HG03558 (cell line): ENCODE measurements at regions not wholly inside any gene's neighbourhood (a gene's known extent, or its start where the extent isn't known, plus 50 kb on each side); places are given as distances from the start of the nearest gene placed in this dataset.
"Not testable (repeated sequence)": the region's sequence is repeated elsewhere in the genome, so short reads cannot be mapped to it uniquely, and the experiment has no call there.

Experiments used
- ATAC-seq: cut with Tn5 transposase; IDR thresholded peaks from one replicate; pipeline ENCODE4 v1.9.1; 2021; ENCODE audit warnings: moderate number of reproducible peaks; ENCODE audit not compliant: unreplicated experiment; ENCODE audit errors: extremely low read depth

- no peak for ATAC-seq
Observed at GRCh38 chr1:37157634-37158033, 123.3 kb upstream of the GRIK3 start.

DNA sequence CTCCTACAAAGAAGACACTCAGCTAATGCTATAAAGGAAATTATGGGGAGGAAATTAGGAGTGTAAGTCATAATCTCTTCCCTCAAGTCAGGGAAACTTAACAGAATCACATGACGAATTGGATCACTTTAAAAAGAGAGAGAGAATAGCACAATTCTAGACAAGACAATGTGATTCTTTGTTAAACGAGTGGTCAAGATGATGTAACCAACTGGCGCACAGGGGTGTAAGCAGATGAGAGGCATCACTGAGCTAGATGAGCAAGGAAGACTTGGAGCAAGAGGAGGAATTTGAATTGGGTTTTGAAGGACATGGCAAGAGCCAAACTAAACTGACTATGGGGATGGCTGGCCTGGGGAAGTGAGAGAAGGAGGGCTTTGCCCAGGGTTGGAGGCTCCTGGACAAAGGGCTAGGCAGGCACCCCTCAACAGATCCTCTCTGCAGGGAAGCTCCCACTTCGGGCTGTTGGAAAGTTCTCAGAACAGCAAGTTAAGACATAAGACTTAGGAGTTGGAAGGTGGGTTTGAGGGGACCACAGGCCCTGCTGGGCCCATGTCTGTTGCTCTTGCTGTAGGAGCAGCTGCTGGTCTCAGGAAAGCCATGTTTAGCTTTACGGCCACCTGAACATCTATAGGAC lies 123.9 kb upstream of the GRIK3 start:
- ATAC-seq, result no peak

DNA sequence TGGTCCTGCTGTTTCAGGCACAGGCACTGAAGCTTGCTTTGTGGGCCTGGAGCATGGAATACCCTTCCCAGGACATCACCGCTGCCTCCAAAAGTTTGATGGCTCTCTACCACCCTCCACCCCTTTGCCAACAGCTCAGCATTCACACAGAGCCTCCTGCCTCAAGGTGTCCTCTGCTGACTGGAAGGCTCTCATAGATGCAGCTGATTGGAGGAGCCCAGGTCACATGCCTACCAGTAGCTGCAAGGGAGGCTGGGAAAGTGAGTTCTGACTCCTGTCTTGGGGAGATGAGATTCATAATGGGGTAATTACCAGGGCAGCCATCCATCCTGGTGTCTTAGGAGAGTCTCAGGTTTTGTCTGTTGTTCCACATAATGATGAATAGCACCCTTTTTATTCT lies 124.8 kb upstream of the GRIK3 start:
- ATAC-seq, result no peak

DNA sequence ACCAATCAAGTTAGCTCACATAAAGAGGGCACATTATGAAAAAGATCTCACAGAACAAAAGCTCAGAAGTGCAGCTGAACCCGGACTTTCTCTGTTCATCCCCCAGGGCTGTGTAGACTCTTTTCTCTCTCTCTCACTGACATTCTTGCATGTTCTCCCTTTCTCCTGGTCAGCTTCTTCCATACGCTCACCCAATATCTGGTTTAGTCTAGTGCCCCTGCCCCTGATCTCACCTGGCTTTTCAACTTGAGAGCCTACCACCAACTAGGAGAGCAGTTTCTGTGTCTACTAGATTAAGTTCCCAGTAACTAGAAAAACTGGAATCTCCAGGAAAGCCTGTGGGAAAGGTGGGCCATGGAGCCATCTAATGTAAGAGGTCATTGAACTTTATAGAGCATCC lies 126.9 kb upstream of the GRIK3 start:
- ATAC-seq, result no peak

DNA sequence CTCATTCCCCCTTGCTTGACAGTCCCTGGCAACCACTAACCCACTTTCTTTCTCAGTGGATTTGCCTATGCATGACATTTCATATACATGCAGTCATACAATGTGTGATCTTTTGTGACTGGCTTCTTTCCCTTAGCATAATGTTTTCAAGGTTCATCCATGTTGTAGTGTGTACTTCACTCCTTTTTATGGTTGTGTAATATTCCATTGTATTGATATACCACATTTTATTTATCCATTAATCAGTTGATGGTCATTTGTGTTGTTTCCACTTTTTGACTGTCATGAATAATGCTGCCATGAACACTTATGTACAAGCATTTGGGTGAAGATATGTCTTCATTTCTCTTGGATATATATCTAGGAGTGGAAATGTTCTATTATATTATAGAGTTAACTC lies 127.7 kb upstream of the GRIK3 start:
- ATAC-seq, result no peak

DNA sequence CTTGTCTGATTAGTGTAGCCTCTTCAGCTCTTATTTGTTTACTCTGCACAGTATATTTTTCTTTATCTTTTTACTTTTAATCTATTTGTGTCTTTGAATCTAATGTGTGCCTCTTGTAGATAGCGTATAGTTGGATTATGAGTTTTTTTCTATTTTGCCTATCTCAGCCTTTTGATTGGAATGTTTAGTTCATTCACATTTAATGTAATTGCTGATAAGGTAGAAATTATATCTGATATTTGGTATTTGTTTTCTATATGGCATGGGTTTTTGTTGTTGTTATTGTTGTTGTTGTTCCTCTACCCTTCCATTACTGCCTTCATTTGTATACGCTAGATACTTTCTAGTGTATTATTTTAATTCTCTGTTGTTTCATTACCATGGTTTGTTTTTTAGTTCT lies 131.7 kb upstream of the GRIK3 start:
- ATAC-seq, result no peak

GRCh38 chr1:37167479-37167878 lies 133.2 kb upstream of the GRIK3 start:
- ATAC-seq, result no peak

DNA sequence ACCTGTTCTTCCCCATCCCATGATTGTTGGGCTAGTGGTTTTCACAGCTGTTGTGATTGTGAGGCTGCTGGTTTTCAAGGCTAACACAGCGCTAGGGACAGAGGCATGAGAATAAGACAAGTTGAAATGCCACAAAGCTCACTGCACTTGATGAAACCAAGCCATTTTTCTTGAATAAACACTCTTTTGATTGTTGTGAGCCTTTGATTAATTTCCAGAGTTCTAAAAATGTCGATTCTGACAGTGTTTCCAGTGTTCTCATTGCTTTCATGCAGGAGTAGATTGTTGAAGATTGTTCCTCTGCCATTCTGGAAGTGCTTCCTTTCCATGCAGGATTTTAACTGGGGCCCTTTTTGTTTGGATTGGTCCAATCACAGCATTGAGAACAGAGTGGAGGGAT lies 134.9 kb upstream of the GRIK3 start:
- ATAC-seq, result no peak

- ATAC-seq, result no peak
Observed at GRCh38 chr1:37169743-37170275, 135.5 kb upstream of the GRIK3 start.

GRCh38 chr1:37171691-37172090 lies 137.4 kb upstream of the GRIK3 start:
- no peak for ATAC-seq

DNA sequence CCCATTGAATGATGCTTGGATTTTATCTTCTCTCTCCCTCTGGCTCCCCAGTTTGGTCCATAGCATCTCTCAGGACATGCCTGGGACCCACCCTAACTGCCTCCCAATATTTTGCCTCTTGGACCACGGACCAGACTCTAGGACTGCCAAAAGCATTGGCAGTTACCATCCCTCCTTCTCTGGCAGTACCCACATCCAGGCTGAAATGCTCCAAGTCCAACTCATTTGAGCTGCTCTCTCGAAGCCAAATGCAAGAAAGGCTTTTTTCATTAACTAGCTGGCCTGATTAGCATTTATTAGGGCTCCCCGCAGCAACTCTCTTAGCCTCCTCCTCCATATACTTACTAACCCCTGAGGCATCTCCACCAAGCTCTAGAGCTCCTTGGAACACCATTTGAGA lies 140.0 kb upstream of the GRIK3 start:
- ATAC-seq, result no peak

DNA sequence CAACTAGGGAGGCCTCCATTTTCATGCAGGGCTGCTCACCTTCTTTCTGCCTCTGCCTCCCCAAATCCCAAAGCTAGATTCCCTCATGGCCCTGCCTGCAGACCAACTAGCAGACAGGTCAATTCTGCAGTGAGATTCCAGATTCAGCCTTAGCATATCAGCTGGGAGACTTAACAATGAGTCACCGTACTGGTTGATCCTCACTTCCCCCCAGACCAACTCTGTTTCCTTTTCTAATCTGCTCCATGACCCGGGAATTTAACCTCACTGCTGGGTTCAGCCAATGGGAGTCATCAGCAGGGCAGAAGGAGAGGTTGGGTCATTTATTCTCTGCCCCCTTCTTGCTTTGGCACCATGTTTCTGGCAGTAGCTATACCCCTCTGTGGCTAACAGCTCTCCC lies 140.6 kb upstream of the GRIK3 start:
- no peak for ATAC-seq

- ATAC-seq, result no peak
Observed at GRCh38 chr1:37175666-37176215, 141.4 kb upstream of the GRIK3 start.

GRCh38 chr1:37176269-37176668 lies 142.0 kb upstream of the GRIK3 start:
- no peak for ATAC-seq

GRCh38 chr1:37177230-37177864 lies 143.0 kb upstream of the GRIK3 start:
- no peak for ATAC-seq

GRCh38 chr1:37181425-37181824 lies 147.1 kb upstream of the GRIK3 start:
- no peak for ATAC-seq

DNA sequence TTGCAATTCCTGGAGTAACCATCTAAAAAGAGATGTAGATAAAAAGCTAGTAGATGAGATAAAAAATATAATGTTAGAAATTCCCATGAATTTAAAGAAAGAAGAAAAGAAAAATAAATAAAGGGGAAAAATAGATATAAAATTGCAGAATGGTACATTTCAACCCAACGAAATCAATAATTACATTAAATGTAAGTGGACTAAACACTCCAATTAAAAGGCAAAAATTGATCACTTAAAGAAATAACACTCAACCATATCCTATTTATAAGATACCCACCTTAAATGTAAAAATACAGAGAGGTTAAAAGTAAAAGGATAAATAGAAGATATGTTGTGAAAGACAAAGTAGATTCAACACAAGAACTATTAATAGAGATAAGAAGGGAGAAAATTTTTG lies 150.5 kb upstream of the GRIK3 start:
- ATAC-seq, result no peak

DNA sequence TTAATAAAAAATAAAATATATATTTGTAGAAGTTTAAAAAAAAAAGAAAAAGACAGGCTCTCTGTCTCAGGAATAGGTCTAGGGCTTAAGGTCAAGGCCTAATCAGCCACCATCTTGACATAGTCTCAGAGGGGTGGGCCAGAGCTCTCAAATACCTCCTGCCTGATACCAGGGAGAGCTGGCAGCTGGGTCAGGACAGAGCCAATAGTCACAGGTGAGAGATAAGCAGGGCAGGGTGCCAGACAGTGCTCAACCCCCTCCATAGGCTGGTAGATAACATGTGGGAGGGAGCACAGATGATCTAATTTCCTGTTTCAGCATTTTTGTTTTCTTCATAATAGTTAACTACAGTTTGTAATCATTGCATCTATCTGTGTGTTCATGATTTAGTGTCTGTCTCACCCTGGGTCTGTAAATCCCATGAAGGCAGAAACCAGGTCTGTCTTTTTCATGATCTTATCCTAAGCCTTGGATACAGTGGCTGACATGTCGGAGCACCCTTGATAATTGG lies 152.0 kb upstream of the GRIK3 start:
- no peak for ATAC-seq

DNA sequence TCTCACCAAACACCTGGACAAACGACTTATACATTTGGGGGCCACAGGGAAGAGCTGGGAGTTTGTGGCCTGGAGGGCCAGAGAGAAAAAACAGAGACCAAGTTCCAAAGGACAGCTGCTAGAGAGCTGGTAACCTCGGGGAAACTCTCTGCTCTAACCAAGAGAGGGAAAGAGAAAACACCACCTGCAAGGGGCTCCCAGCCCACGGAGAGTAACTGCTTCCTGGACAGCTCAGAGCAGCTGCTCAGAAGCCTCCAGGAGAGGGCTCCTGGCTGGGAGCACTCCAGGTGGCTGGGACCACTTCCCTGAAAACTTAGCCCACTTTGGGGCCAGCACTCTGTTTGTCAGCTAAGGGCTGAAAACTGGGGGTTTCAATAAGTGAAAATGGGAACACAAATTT lies 154.8 kb upstream of the GRIK3 start:
- ATAC-seq, result no peak

DNA sequence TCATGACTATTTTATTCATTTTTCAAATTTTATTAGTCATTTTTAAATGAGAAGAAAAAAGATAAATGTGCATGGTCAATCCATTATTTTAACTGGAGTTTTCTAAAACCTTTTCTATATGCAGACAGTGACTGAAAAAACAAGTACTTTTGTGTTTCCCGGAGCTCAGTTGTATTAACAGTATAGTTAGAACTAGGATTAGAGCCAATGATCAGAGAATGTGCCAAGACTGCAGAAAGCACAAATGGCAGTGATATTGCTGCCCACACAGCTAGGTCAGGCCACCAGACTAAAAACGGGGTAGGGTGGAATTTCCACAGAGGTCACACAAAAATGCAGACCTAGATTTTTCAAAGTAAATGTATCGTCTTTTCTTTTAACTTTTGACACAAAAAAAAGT lies 163.1 kb upstream of the GRIK3 start:
- no peak for ATAC-seq

DNA sequence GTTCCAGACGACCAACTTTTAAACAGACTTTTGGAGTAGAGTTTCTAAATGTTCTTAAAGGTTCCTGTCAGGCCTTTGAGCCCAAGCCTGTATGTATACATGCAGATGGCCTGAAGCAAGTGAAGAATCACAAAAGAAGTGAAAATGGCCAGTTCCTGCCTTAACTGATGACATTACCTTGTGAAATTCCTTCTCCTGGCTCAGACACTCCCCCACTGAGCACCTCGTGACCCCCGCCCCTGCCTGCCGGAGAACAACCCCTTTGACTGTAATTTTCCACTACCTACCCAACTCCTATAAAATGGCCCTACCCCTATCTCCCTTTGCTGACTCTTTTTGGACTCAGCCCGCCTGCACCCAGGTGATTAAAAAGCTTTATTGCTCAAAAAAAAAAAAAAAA lies 180.0 kb upstream of the GRIK3 start:
- ATAC-seq, result not testable (repeated sequence)

DNA sequence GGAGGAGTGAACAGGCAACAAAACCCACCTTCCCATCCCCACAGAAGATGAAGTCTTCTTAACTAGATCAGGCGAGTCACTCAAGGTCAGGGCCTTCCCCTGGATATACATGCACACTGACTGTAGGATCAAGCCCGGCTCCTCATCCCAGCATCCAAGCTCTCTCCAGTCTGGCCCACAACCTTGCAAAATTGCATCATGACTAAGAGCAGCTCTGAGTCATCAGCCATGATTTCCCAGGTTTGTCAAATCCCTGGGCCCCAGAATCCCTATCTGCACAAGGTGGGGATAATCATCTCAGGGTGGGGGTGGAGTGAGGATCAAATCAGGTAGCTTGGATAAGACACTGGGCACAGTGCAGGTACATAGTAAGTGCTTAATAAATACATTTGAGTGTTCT lies 199.3 kb upstream of the GRIK3 start:
- no peak for ATAC-seq
